Esophagus squamous epithelium (tissue), 5 donors: ENCODE measurements at regions not wholly inside any gene's neighbourhood (a gene's known extent, or its start where the extent isn't known, plus 50 kb on each side); places are given as distances from the start of the nearest gene placed in this dataset.

ENCODE experiments used
- DNase-seq: peaks from one replicate; lab custom pipeline; 2025; lab: John Stamatoyannopoulos, UW
- H3K27ac ChIP-seq, 4 donors: fragments of 200-600 bp; sonication (generic); one replicate each; pipeline ENCODE4 v1.5.1; 2016 to 2019; ENCODE audit warnings: mild to moderate bottlenecking in 1 of 4
- H3K27me3 ChIP-seq, 4 donors: fragments of 200-600 bp; sonication (generic); 1 replicate in 3 of 4; 2 replicates in 1 of 4; pipeline versions ENCODE4 v1.5.1 to v1.6.0; 2017 to 2021; ENCODE audit warnings: antibody characterized with exemption in 1 of 4
- H3K36me3 ChIP-seq, 3 donors: fragments of 200-600 bp; sonication (generic); one replicate each; pipeline ENCODE4 v1.5.1; 2016 to 2019
- H3K4me1 ChIP-seq, 3 donors: fragments of 200-600 bp; sonication (generic); one replicate each; pipeline ENCODE4 v1.5.1; 2017 to 2019
- H3K4me3 ChIP-seq, 4 donors: fragments of 200-600 bp; sonication (generic); 1 replicate in 3 of 4; 2 replicates in 1 of 4; pipeline ENCODE4 v1.5.1; 2016 to 2019; ENCODE audit warnings: mild to moderate bottlenecking in 2 of 4, moderate library complexity in 1 of 4
- H3K9me3 ChIP-seq, 3 donors: fragments of 200-600 bp; sonication (generic); one replicate each; pipeline ENCODE4 v1.5.1; 2016 to 2019
- CTCF ChIP-seq, 6 experiments: fragments of 450-650 bp in 4 of 6; fragments of 200-600 bp in 2 of 6; sonication (generic) in 2 of 6; IDR thresholded peaks; one replicate each; pipeline ENCODE4 v1.5.1; 2016 to 2019; ENCODE audit warnings: antibody characterized with exemption in 6 of 6, mild to moderate bottlenecking in 4 of 6, moderate library complexity in 4 of 6
- POLR2A ChIP-seq, 4 donors: fragments of 450-650 bp; IDR thresholded peaks; one replicate each; pipeline ENCODE4 v1.6.1; 2017; ENCODE audit warnings: antibody characterized with exemption in 4 of 4, mild to moderate bottlenecking in 4 of 4, moderate library complexity in 3 of 4
- WGBS, 2 donors: methylation state at CpG; one replicate each; pipeline ENCODE4 v1.1.5; 2018; 5-methylcytosine and 5-hydroxymethylcytosine counted together
- intact Hi-C: fragments of 100-400 bp; cut with DNase I; formaldehyde crosslinking; loops from one replicate; pipeline ENCODE4 v1.15.0; 2022
- donor health status: DM: yes; HTN: yes; CAD: no.

- DNase-seq = no peak
- TF ChIP-seq CTCF (IDR thresholded peaks at IDR 0.05) (no peak), POLR2A (IDR thresholded peaks at IDR 0.05) (no peak)
- H3K9me3 ChIP-seq = no peaks in the 10 kb centered on the region
- H3K36me3 ChIP-seq = no peaks in the 10 kb centered on the region
- no peak overlapping the region for H3K4me3 ChIP-seq
- intact Hi-C loops = no loop called here
- WGBS, 2 donors = 81 to 83% methylated on average over 6 of the region's 6 CpGs
- no peaks in the 10 kb centered on the region for H3K4me1 ChIP-seq
- no peak overlapping the region for H3K27ac ChIP-seq
- no peaks in the 10 kb centered on the region for H3K27me3 ChIP-seq
Observed at GRCh38 chr3:76889911-76890310, 150.0 kb upstream of the ROBO2 start.

- no peaks in the 10 kb centered on the region for H3K36me3 ChIP-seq
- WGBS, 2 donors = 61 to 67% methylated on average over 2 of the region's 2 CpGs
- no peak for DNase-seq
Observed at GRCh38 chr3:76897076-76897475, 142.8 kb upstream of the ROBO2 start.

GRCh38 chr3:76900596-76900995 is 139.3 kb upstream of the ROBO2 start:
- intact Hi-C loops = no loop called here
- no peak for DNase-seq
- Histone ChIP-seq H3K27ac (no peak overlapping the region), H3K4me3 (no peak overlapping the region), H3K36me3 (no peaks in the 10 kb centered on the region), H3K27me3 (no peaks in the 10 kb centered on the region), H3K4me1 (no peaks in the 10 kb centered on the region), H3K9me3 (no peaks in the 10 kb centered on the region)
- WGBS, 2 donors = 53 to 68% methylated on average over 2 of the region's 2 CpGs
- no peak for TF ChIP-seq POLR2A (IDR thresholded peaks at IDR 0.05)
- TF ChIP-seq CTCF (IDR thresholded peaks at IDR 0.05) = no peak

More at GRCh38 chr3:76897076-76897475, 142.8 kb upstream of the ROBO2 start:
- H3K9me3 ChIP-seq = no peaks in the 10 kb centered on the region
- no peak overlapping the region for H3K4me3 ChIP-seq
- H3K4me1 ChIP-seq = no peaks in the 10 kb centered on the region
- no peak for TF ChIP-seq POLR2A (IDR thresholded peaks at IDR 0.05)
- TF ChIP-seq CTCF (IDR thresholded peaks at IDR 0.05) = no peak
- intact Hi-C loops = no loop called here
- H3K27ac ChIP-seq = no peak overlapping the region
- no peaks in the 10 kb centered on the region for H3K27me3 ChIP-seq

GRCh38 chr3:76908156-76908555 is 131.7 kb upstream of the ROBO2 start:
- Histone ChIP-seq H3K4me1 (no peaks in the 10 kb centered on the region), H3K9me3 (no peaks in the 10 kb centered on the region), H3K27ac (no peak overlapping the region), H3K36me3 (no peaks in the 10 kb centered on the region), H3K27me3 (no peaks in the 10 kb centered on the region), H3K4me3 (no peak overlapping the region)
- intact Hi-C loops = no loop called here
- no peak for TF ChIP-seq POLR2A (IDR thresholded peaks at IDR 0.05)
- no peak for TF ChIP-seq CTCF (IDR thresholded peaks at IDR 0.05)
- no peak for DNase-seq
- 7 to 8% methylated on average over 1 of the region's 1 CpG for WGBS, 2 donors

- H3K36me3 ChIP-seq = no peaks in the 10 kb centered on the region
- H3K4me3 ChIP-seq = no peak overlapping the region
- intact Hi-C loops = no loop called here
- H3K27ac ChIP-seq = no peak overlapping the region
- WGBS, 2 donors = 67 to 75% methylated on average over 12 of the region's 12 CpGs
- H3K4me1 ChIP-seq = no peaks in the 10 kb centered on the region
- DNase-seq = no peak
- H3K9me3 ChIP-seq = no peaks in the 10 kb centered on the region
- H3K27me3 ChIP-seq = no peaks in the 10 kb centered on the region
- TF ChIP-seq CTCF (IDR thresholded peaks at IDR 0.05) = no peak
Observed at GRCh38 chr3:76912841-76913383, 127.0 kb upstream of the ROBO2 start.
